Mesendoderm (in vitro differentiated cells): ENCODE measurements at regions not wholly inside any gene's neighbourhood (a gene's known extent, or its start where the extent isn't known, plus 50 kb on each side); places are given as distances from the start of the nearest gene placed in this dataset.

Experiments used
- DNase-seq: peaks from one replicate; pipeline ENCODE4 v3.0.0; 2013
- H2AK5ac ChIP-seq: 2 replicates; pipeline ENCODE4 v1.6.1; 2013; ENCODE audit warnings: low read length, inconsistent platforms
- H2BK120ac ChIP-seq: 2 replicates; pipeline ENCODE4 v1.6.1; 2013; ENCODE audit warnings: low read depth, mild to moderate bottlenecking, low read length, moderate library complexity, mixed read lengths
- H2BK15ac ChIP-seq: replicated peaks from 2 replicates; pipeline ENCODE4 v1.6.1; 2013; ENCODE audit warnings: low read depth, mild to moderate bottlenecking, moderate library complexity
- H2BK5ac ChIP-seq: 2 replicates; pipeline ENCODE4 v1.6.1; 2013; ENCODE audit warnings: low read length, inconsistent platforms
- H3K18ac ChIP-seq: 2 replicates; pipeline ENCODE4 v1.6.1; 2013; ENCODE audit warnings: mild to moderate bottlenecking, low read length, mixed read lengths
- H3K23ac ChIP-seq: one replicate; pipeline ENCODE4 v1.6.1; 2013; ENCODE audit warnings: low read length
- H3K27ac ChIP-seq: 2 replicates; pipeline ENCODE4 v1.5.1; 2013; ENCODE audit warnings: low read depth, mild to moderate bottlenecking, inconsistent platforms, low read length, moderate library complexity
- H3K27me3 ChIP-seq: 2 replicates; pipeline ENCODE4 v1.6.1; 2013; ENCODE audit warnings: low read length, control low read depth, mild to moderate bottlenecking, inconsistent platforms; ENCODE audit not compliant: insufficient read depth, poor library complexity
- H3K36me3 ChIP-seq: 2 replicates; pipeline ENCODE4 v1.6.1; 2013; ENCODE audit warnings: low read length, inconsistent platforms; ENCODE audit not compliant: control insufficient read depth, insufficient read depth
- H3K4ac ChIP-seq: one replicate; pipeline ENCODE4 v1.6.1; 2013; ENCODE audit warnings: low read depth, mild to moderate bottlenecking, low read length, moderate library complexity
- H3K4me1 ChIP-seq: 2 replicates; pipeline ENCODE4 v1.6.1; 2013; ENCODE audit warnings: low read depth, low read length, inconsistent platforms; ENCODE audit not compliant: control insufficient read depth
- H3K4me2 ChIP-seq: 2 replicates; pipeline ENCODE4 v1.6.1; 2013; ENCODE audit warnings: low read length
- H3K4me3 ChIP-seq: 2 replicates; pipeline ENCODE4 v1.5.1; 2013; ENCODE audit warnings: mild to moderate bottlenecking, low read length
- H3K56ac ChIP-seq: one replicate; pipeline ENCODE4 v1.6.1; 2013; ENCODE audit warnings: low read length
- H3K79me1 ChIP-seq: 2 replicates; pipeline ENCODE4 v1.6.1; 2013; ENCODE audit warnings: low read length, inconsistent platforms
- H3K79me2 ChIP-seq: 2 replicates; pipeline ENCODE4 v1.6.1; 2013; ENCODE audit warnings: mild to moderate bottlenecking, low read length; ENCODE audit not compliant: control insufficient read depth, insufficient read depth
- H3K9ac ChIP-seq: 2 replicates; pipeline ENCODE4 v1.6.1; 2013; ENCODE audit warnings: low read length, inconsistent platforms
- H4K5ac ChIP-seq: one replicate; pipeline ENCODE4 v1.6.1; 2013; ENCODE audit warnings: low read length
- H4K8ac ChIP-seq: one replicate; pipeline ENCODE4 v1.6.1; 2013; ENCODE audit warnings: low read depth, mild to moderate bottlenecking, control low read depth, low read length, moderate library complexity
- WGBS: extraction: QIAGEN DNeasy Blood & Tissue Kit; methylation state at CpG from one replicate; pipeline ENCODE4 v1.1.7; 2013; ENCODE audit warnings: low lambda C conversion rate, missing lambda C conversion rate; ENCODE audit not compliant: insufficient coverage; ENCODE audit errors: extremely low coverage; 5-methylcytosine and 5-hydroxymethylcytosine counted together

GRCh38 chr2:192373754-192374153, 179.0 kb upstream of the TMEFF2 start:
- no peak overlapping the region for H3K18ac ChIP-seq
- DNase-seq, result no peak
- H4K5ac ChIP-seq, result no peak overlapping the region
- no peaks in the 10 kb centered on the region for H3K79me1 ChIP-seq
- H3K79me2 ChIP-seq, result no peaks in the 10 kb centered on the region
- H3K4me3 ChIP-seq, result no peak overlapping the region
- no peak overlapping the region for H3K4ac ChIP-seq
- H3K56ac ChIP-seq, result no peak overlapping the region
- no peaks in the 10 kb centered on the region for H3K27me3 ChIP-seq
- H4K8ac ChIP-seq, result no peak overlapping the region
- H3K9ac ChIP-seq, result no peak overlapping the region
- H3K4me2 ChIP-seq, result no peak overlapping the region
- no peaks in the 10 kb centered on the region for H3K36me3 ChIP-seq
- H2BK120ac ChIP-seq, result no peak overlapping the region
- no peak overlapping the region for H3K27ac ChIP-seq
- WGBS, result no CpG with 5 or more reads among the region's 2 CpGs
- no peaks in the 10 kb centered on the region for H3K4me1 ChIP-seq
- H2BK5ac ChIP-seq, result no peak overlapping the region
- no peak overlapping the region for H3K23ac ChIP-seq
- H2AK5ac ChIP-seq, result no peak overlapping the region
- no peak overlapping the region for H2BK15ac ChIP-seq

GRCh38 chr2:192373221-192373620, 178.5 kb upstream of the TMEFF2 start:
- no peak overlapping the region for H3K23ac ChIP-seq
- no peaks in the 10 kb centered on the region for H3K36me3 ChIP-seq
- no peak overlapping the region for H2BK120ac ChIP-seq
- H3K4ac ChIP-seq, result no peak overlapping the region
- WGBS, result no CpG with 5 or more reads among the region's 6 CpGs
- H3K4me2 ChIP-seq, result no peak overlapping the region
- no peaks in the 10 kb centered on the region for H3K79me1 ChIP-seq
- no peak overlapping the region for H3K4me3 ChIP-seq
- H3K18ac ChIP-seq, result no peak overlapping the region
- no peak overlapping the region for H2BK5ac ChIP-seq
- no peak overlapping the region for H3K9ac ChIP-seq
- no peak overlapping the region for H2AK5ac ChIP-seq
- H4K8ac ChIP-seq, result no peak overlapping the region
- no peak overlapping the region for H4K5ac ChIP-seq
- no peak overlapping the region for H2BK15ac ChIP-seq
- no peak overlapping the region for H3K56ac ChIP-seq
- H3K4me1 ChIP-seq, result no peaks in the 10 kb centered on the region
- H3K79me2 ChIP-seq, result no peaks in the 10 kb centered on the region
- no peak overlapping the region for H3K27ac ChIP-seq
- no peaks in the 10 kb centered on the region for H3K27me3 ChIP-seq
- no peak for DNase-seq

GRCh38 chr2:192369969-192370368, 175.2 kb upstream of the TMEFF2 start:
- no CpG with 5 or more reads among the region's 3 CpGs for WGBS
- H3K79me2 ChIP-seq, result no peaks in the 10 kb centered on the region
- H2BK15ac ChIP-seq, result no peak overlapping the region
- H4K5ac ChIP-seq, result no peak overlapping the region
- no peak for DNase-seq
- no peak overlapping the region for H2BK120ac ChIP-seq
- H3K36me3 ChIP-seq, result no peaks in the 10 kb centered on the region
- H3K9ac ChIP-seq, result no peak overlapping the region
- H3K4me1 ChIP-seq, result no peaks in the 10 kb centered on the region
- no peak overlapping the region for H2BK5ac ChIP-seq
- H4K8ac ChIP-seq, result no peak overlapping the region
- H3K79me1 ChIP-seq, result no peaks in the 10 kb centered on the region
- no peak overlapping the region for H2AK5ac ChIP-seq
- no peak overlapping the region for H3K18ac ChIP-seq
- H3K4me2 ChIP-seq, result no peak overlapping the region
- no peak overlapping the region for H3K56ac ChIP-seq
- no peak overlapping the region for H3K23ac ChIP-seq
- no peak overlapping the region for H3K27ac ChIP-seq
- H3K27me3 ChIP-seq, result no peaks in the 10 kb centered on the region
- no peak overlapping the region for H3K4ac ChIP-seq
- H3K4me3 ChIP-seq, result no peak overlapping the region

GRCh38 chr2:192357217-192357616, 162.5 kb upstream of the TMEFF2 start:
- H3K18ac ChIP-seq, result no peak overlapping the region
- no peaks in the 10 kb centered on the region for H3K27me3 ChIP-seq
- H4K8ac ChIP-seq, result no peak overlapping the region
- no peak overlapping the region for H3K27ac ChIP-seq
- no peak overlapping the region for H2AK5ac ChIP-seq
- no peak overlapping the region for H3K4me3 ChIP-seq
- no peak overlapping the region for H3K4me2 ChIP-seq
- no peak overlapping the region for H3K56ac ChIP-seq
- no peak overlapping the region for H2BK5ac ChIP-seq
- no peak overlapping the region for H2BK120ac ChIP-seq
- no peak overlapping the region for H2BK15ac ChIP-seq
- no peak overlapping the region for H3K9ac ChIP-seq
- WGBS, result no CpG with 5 or more reads among the region's 3 CpGs
- no peaks in the 10 kb centered on the region for H3K79me1 ChIP-seq
- H3K23ac ChIP-seq, result no peak overlapping the region
- no peak overlapping the region for H3K4ac ChIP-seq
- H3K4me1 ChIP-seq, result no peaks in the 10 kb centered on the region
- H3K36me3 ChIP-seq, result no peaks in the 10 kb centered on the region
- no peak for DNase-seq
- H3K79me2 ChIP-seq, result no peaks in the 10 kb centered on the region
- no peak overlapping the region for H4K5ac ChIP-seq

- Histone ChIP-seq H3K9ac (no peak overlapping the region), H3K36me3 (no peaks in the 10 kb centered on the region), H3K4me3 (no peak overlapping the region), H3K27me3 (no peaks in the 10 kb centered on the region), H3K79me1 (no peaks in the 10 kb centered on the region), H2BK15ac (no peak overlapping the region), H3K27ac (no peak overlapping the region), H3K79me2 (no peaks in the 10 kb centered on the region), H2BK5ac (no peak overlapping the region), H2BK120ac (no peak overlapping the region), H3K4ac (no peak overlapping the region), H3K4me1 (no peaks in the 10 kb centered on the region), H4K5ac (no peak overlapping the region), H2AK5ac (no peak overlapping the region), H3K18ac (no peak overlapping the region), H3K4me2 (no peak overlapping the region), H3K56ac (no peak overlapping the region), H3K23ac (no peak overlapping the region), H4K8ac (no peak overlapping the region)
- WGBS, result no CpG with 5 or more reads among the region's 3 CpGs
- no peak for DNase-seq
These were observed 159.9 kb upstream of the TMEFF2 start for GRCh38 chr2:192354512-192355244.

GRCh38 chr2:192347542-192347941, 152.8 kb upstream of the TMEFF2 start:
- H2BK120ac ChIP-seq, result no peak overlapping the region
- H3K4me3 ChIP-seq, result no peak overlapping the region
- no peak overlapping the region for H4K5ac ChIP-seq
- H3K23ac ChIP-seq, result no peak overlapping the region
- H2BK15ac ChIP-seq, result no peak overlapping the region
- H3K27me3 ChIP-seq, result no peaks in the 10 kb centered on the region
- H2BK5ac ChIP-seq, result no peak overlapping the region
- no peaks in the 10 kb centered on the region for H3K4me1 ChIP-seq
- no peaks in the 10 kb centered on the region for H3K79me1 ChIP-seq
- no peak overlapping the region for H3K4ac ChIP-seq
- H3K27ac ChIP-seq, result no peak overlapping the region
- H4K8ac ChIP-seq, result no peak overlapping the region
- no peak overlapping the region for H3K9ac ChIP-seq
- no peak overlapping the region for H3K18ac ChIP-seq
- H3K36me3 ChIP-seq, result no peaks in the 10 kb centered on the region
- H3K56ac ChIP-seq, result no peak overlapping the region
- DNase-seq, result no peak
- no peak overlapping the region for H3K4me2 ChIP-seq
- no peak overlapping the region for H2AK5ac ChIP-seq
- WGBS, result no CpG with 5 or more reads among the region's 3 CpGs
- no peaks in the 10 kb centered on the region for H3K79me2 ChIP-seq
